ENCODE measurements at regions not wholly inside any gene's neighbourhood (a gene's known extent, or its start where the extent isn't known, plus 50 kb on each side); places are given as distances from the start of the nearest gene placed in this dataset.

DNA sequence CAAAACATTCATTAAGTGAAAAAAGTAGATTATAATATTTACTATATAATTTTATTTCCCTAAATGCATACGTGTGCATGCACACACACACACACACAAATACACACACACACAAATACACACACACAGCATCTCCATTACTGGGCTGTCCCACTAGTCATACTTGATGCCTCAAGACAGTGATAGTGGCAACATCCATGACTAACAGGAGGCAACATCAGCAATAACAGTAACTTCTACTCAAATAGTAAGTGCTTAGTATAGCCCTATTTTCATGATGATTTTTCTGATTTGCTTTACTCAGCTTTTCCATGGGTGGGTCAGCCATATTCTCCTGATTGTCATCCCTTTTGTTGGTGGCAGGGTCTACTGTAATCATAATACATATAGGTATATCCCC lies 325.9 kb upstream of the TEX13C start:
- TF ChIP-seq CTCF (conservative IDR thresholded peaks at IDR 0.05; ENCODE audit: low read depth, low read length) (no peak), EZH2 (IDR thresholded peaks at IDR 0.05; ENCODE audit: low read length, unreplicated experiment) (no peak), EZH2phosphoT487 (IDR thresholded peaks at IDR 0.05; ENCODE audit: borderline replicate concordance, low read length) (no peak)
- POLR2A ChIA-PET (ENCODE audit: unreplicated experiment): no interaction called here
- no peaks in the 10 kb centered on the region for H4K20me1 ChIP-seq (ENCODE audit: low read length)
- H3K27me3 ChIP-seq (ENCODE audit: low read length): no peaks in the 10 kb centered on the region
- no peaks in the 10 kb centered on the region for H3K36me3 ChIP-seq (ENCODE audit: low read depth, low read length)
- DNase-seq (no peak), ATAC-seq (no peak)
- no peaks in the 10 kb centered on the region for H3K4me1 ChIP-seq (ENCODE audit: insufficient read depth, low read length)
- H2AFZ ChIP-seq (ENCODE audit: low read length): no peak overlapping the region
- BruUV-seq (replicated peaks): no TSS peak
- no peaks in the 10 kb centered on the region for H3K9me3 ChIP-seq (ENCODE audit: low read length)
- intact Hi-C loops (cut with micrococcal nuclease): no loop called here
- H3F3A ChIP-seq (ENCODE audit: low read length, unreplicated experiment): no peaks in the 10 kb centered on the region
- H3K79me2 ChIP-seq (ENCODE audit: low read length): no peaks in the 10 kb centered on the region
- H3K27ac ChIP-seq (ENCODE audit: low read length): no peak overlapping the region
- no peak overlapping the region for H3K4me3 ChIP-seq (ENCODE audit: low read length)
- H3K9ac ChIP-seq (ENCODE audit: low read length): no peak overlapping the region
- CTCF ChIA-PET: no interaction called here
- no peak overlapping the region for H3K4me2 ChIP-seq (ENCODE audit: low read length)
- no peaks in the 10 kb centered on the region for H3K9me2 ChIP-seq (replicated peaks; ENCODE audit: low read length)

DNA sequence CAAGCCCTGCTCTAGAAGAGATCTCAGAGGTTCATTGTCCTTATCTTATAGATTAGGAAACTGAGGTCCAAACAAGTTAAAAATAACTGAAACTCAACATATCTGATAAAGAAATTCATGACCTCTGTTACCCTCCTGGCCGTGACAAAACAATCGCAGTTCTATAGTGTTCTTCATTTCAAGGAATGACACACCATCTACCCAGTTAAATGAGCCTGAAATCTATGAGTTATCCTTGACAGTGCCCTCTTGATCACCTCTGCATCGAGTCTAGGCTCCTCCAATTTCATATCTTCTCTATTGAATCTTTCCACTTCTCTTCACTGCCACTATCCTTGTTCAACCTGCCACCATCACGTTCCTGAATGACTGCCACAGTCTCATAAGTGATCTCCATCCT lies 325.3 kb upstream of the TEX13C start:
- no peak overlapping the region for H3K27ac ChIP-seq (ENCODE audit: low read length)
- no peaks in the 10 kb centered on the region for H4K20me1 ChIP-seq (ENCODE audit: low read length)
- no peaks in the 10 kb centered on the region for H3K4me1 ChIP-seq (ENCODE audit: insufficient read depth, low read length)
- no peak overlapping the region for H3K4me2 ChIP-seq (ENCODE audit: low read length)
- H3K9me3 ChIP-seq (ENCODE audit: low read length): no peaks in the 10 kb centered on the region
- H3K4me3 ChIP-seq (ENCODE audit: low read length): no peak overlapping the region
- no peak overlapping the region for H2AFZ ChIP-seq (ENCODE audit: low read length)
- ChIA-PET CTCF (no interaction called here), POLR2A (ENCODE audit: unreplicated experiment) (no interaction called here)
- H3K79me2 ChIP-seq (ENCODE audit: low read length): no peaks in the 10 kb centered on the region
- no peak overlapping the region for H3K9ac ChIP-seq (ENCODE audit: low read length)
- ATAC-seq (no peak), DNase-seq (no peak)
- no peaks in the 10 kb centered on the region for H3F3A ChIP-seq (ENCODE audit: low read length, unreplicated experiment)
- BruUV-seq (replicated peaks): no TSS peak
- intact Hi-C loops (cut with micrococcal nuclease): no loop called here
- H3K36me3 ChIP-seq (ENCODE audit: low read depth, low read length): no peaks in the 10 kb centered on the region
- TF ChIP-seq EZH2phosphoT487 (IDR thresholded peaks at IDR 0.05; ENCODE audit: borderline replicate concordance, low read length) (no peak), CTCF (conservative IDR thresholded peaks at IDR 0.05; ENCODE audit: low read depth, low read length) (no peak), EZH2 (IDR thresholded peaks at IDR 0.05; ENCODE audit: low read length, unreplicated experiment) (no peak)
- H3K9me2 ChIP-seq (replicated peaks; ENCODE audit: low read length): no peaks in the 10 kb centered on the region
- H3K27me3 ChIP-seq (ENCODE audit: low read length): no peaks in the 10 kb centered on the region

GRCh38 chrX:125003746-125004446 lies 315.8 kb upstream of the TEX13C start:
- Histone ChIP-seq H3K9me2 (replicated peaks; ENCODE audit: low read length) (no peaks in the 10 kb centered on the region), H3K4me1 (ENCODE audit: insufficient read depth, low read length) (no peaks in the 10 kb centered on the region), H4K20me1 (ENCODE audit: low read length) (no peaks in the 10 kb centered on the region), H3F3A (ENCODE audit: low read length, unreplicated experiment) (no peaks in the 10 kb centered on the region), H2AFZ (ENCODE audit: low read length) (no peak overlapping the region), H3K9me3 (ENCODE audit: low read length) (no peaks in the 10 kb centered on the region), H3K9ac (ENCODE audit: low read length) (no peak overlapping the region), H3K27me3 (ENCODE audit: low read length) (no peaks in the 10 kb centered on the region), H3K36me3 (ENCODE audit: low read depth, low read length) (no peaks in the 10 kb centered on the region), H3K27ac (ENCODE audit: low read length) (no peak overlapping the region), H3K4me3 (ENCODE audit: low read length) (no peak overlapping the region), H3K79me2 (ENCODE audit: low read length) (no peaks in the 10 kb centered on the region), H3K4me2 (ENCODE audit: low read length) (no peak overlapping the region)
- POLR2A ChIA-PET (ENCODE audit: unreplicated experiment): no interaction called here
- TF ChIP-seq CTCF (conservative IDR thresholded peaks at IDR 0.05; ENCODE audit: low read depth, low read length) (no peak), EZH2phosphoT487 (IDR thresholded peaks at IDR 0.05; ENCODE audit: borderline replicate concordance, low read length) (no peak), EZH2 (IDR thresholded peaks at IDR 0.05; ENCODE audit: low read length, unreplicated experiment) (no peak)
- DNase-seq (no peak), ATAC-seq (no peak)
- BruUV-seq (replicated peaks): no TSS peak
- intact Hi-C loops (cut with micrococcal nuclease): no loop called here
- CTCF ChIA-PET: no interaction called here

All from PC-3 (cell line).